Uterus (tissue), 2 donors: ENCODE measurements at regions not wholly inside any gene's neighbourhood (a gene's known extent, or its start where the extent isn't known, plus 50 kb on each side); places are given as distances from the start of the nearest gene placed in this dataset.

ENCODE experiments used
- CTCF ChIP-seq, 4 experiments: fragments of 200-600 bp in 2 of 4; fragments of 450-650 bp in 2 of 4; sonication (generic) in 2 of 4; IDR thresholded peaks; one replicate each; pipeline ENCODE4 v1.5.1; 2016 to 2019; ENCODE audit warnings: antibody characterized with exemption in 4 of 4, mild to moderate bottlenecking in 2 of 4, moderate library complexity in 1 of 4
- POLR2A ChIP-seq, 2 donors: fragments of 450-650 bp; IDR thresholded peaks; one replicate each; pipeline ENCODE4 v1.6.1; 2016; ENCODE audit warnings: antibody characterized with exemption in 2 of 2, mild to moderate bottlenecking in 1 of 2, moderate library complexity in 1 of 2

- no peak for TF ChIP-seq POLR2A (IDR thresholded peaks at IDR 0.05)
- TF ChIP-seq CTCF (IDR thresholded peaks at IDR 0.05): no peak
Observed at GRCh38 chr7:27351786-27352185, 109.2 kb downstream of the EVX1 start.
